Suprapubic skin (tissue), 4 donors: ENCODE measurements at regions not wholly inside any gene's neighbourhood (a gene's known extent, or its start where the extent isn't known, plus 50 kb on each side); places are given as distances from the start of the nearest gene placed in this dataset.

ENCODE experiments used
- DNase-seq, 2 donors: peaks; one replicate each; pipeline ENCODE4 v3.0.0-alpha.2; 2019; ENCODE audit warnings: low spot score in 2 of 2
- H3K27ac ChIP-seq: fragments of 200-600 bp; sonication (generic); one replicate; pipeline ENCODE4 v1.5.1; 2019
- H3K27me3 ChIP-seq: fragments of 200-600 bp; sonication (generic); one replicate; pipeline ENCODE4 v1.5.1; 2019
- H3K36me3 ChIP-seq: fragments of 200-600 bp; sonication (generic); one replicate; pipeline ENCODE4 v1.5.1; 2019
- H3K4me1 ChIP-seq: fragments of 200-600 bp; sonication (generic); one replicate; pipeline ENCODE4 v1.5.1; 2019
- H3K4me3 ChIP-seq: fragments of 200-600 bp; sonication (generic); one replicate; pipeline ENCODE4 v1.5.1; 2019; ENCODE audit warnings: mild to moderate bottlenecking
- H3K9me3 ChIP-seq: fragments of 200-600 bp; sonication (generic); one replicate; pipeline ENCODE4 v1.5.1; 2019
- CTCF ChIP-seq, 2 donors: fragments of 200-600 bp in 1 of 2; fragments of 450-650 bp in 1 of 2; sonication (generic) in 1 of 2; IDR thresholded peaks; one replicate each; pipeline ENCODE4 v1.5.1; 2016 to 2019; ENCODE audit warnings: antibody characterized with exemption in 2 of 2, mild to moderate bottlenecking in 1 of 2, moderate library complexity in 1 of 2
- EP300 ChIP-seq: sonication (generic); formaldehyde crosslinking; IDR thresholded peaks from one replicate; pipeline ENCODE4 v1.6.1; 2017; ENCODE audit warnings: antibody characterized with exemption
- POLR2A ChIP-seq, 2 donors: fragments of 450-650 bp; IDR thresholded peaks; one replicate each; pipeline ENCODE4 v1.6.1; 2017; ENCODE audit warnings: antibody characterized with exemption in 2 of 2, mild to moderate bottlenecking in 2 of 2, moderate library complexity in 2 of 2
- POLR2AphosphoS5 ChIP-seq, 3 donors: sonication (generic); formaldehyde crosslinking; IDR thresholded peaks; one replicate each; pipeline ENCODE4 v1.6.1; 2017; ENCODE audit warnings: antibody characterized with exemption in 3 of 3
- WGBS: methylation state at CpG from one replicate; pipeline ENCODE4 v1.1.5; 2018; 5-methylcytosine and 5-hydroxymethylcytosine counted together

GRCh38 chr22:19635644-19636043, 78.7 kb upstream of the SEPTIN5 start:
- H3K27me3 ChIP-seq, result peaks cover 2% of the 10 kb centered on the region
- H3K27ac ChIP-seq, result no peak overlapping the region
- no peaks in the 10 kb centered on the region for H3K4me1 ChIP-seq
- H3K4me3 ChIP-seq, result no peak overlapping the region
- H3K9me3 ChIP-seq, result no peaks in the 10 kb centered on the region
- DNase-seq, result peak in 1 of 2 donors; percentile 8
- 69% methylated on average over 3 of the region's 3 CpGs for WGBS
- TF ChIP-seq EP300 (no peak), POLR2A (IDR thresholded peaks at IDR 0.05) (no peak), POLR2AphosphoS5 (IDR thresholded peaks at IDR 0.05) (no peak), CTCF (IDR thresholded peaks at IDR 0.05) (no peak)
- no peaks in the 10 kb centered on the region for H3K36me3 ChIP-seq

DNA sequence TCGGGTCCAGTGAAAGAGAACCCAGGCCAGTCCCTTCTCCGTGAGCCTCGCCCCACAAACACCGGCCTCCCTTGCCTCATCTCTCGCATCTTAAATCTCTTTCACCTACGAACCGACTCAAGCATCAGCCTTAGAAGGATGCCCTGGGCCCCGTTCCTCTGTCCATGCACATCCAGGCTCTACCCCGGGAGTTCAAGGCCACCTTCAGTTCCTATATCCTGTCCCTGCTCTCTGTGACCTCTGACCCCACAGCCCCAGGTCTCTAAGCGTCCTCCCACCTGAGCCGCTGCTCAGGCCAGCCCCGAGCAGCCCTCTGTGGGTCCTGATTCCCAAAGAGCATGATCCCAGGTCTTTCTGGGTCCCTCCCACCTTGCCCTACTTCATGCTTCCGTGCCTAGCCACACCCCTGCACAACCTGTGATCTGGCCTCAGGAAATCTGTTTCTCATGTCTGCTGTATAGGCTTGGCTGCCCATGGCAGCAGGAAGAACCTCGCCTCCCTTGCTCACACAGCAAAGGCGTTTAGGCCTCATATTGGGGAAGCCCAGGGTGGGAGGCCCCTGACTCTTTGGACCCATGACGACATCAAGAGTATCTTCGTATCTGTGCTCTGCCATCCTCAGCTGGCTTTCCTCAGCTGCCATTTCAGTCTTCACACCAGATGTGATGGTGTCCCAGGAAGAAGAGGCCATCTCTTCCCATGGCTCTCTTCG, 77.5 kb upstream of the SEPTIN5 start:
- H3K36me3 ChIP-seq, result no peaks in the 10 kb centered on the region
- no peak overlapping the region for H3K27ac ChIP-seq
- H3K9me3 ChIP-seq, result no peaks in the 10 kb centered on the region
- WGBS, result 82% methylated on average over 15 of the region's 18 CpGs
- no peak overlapping the region for H3K4me3 ChIP-seq
- peak in 1 of 2 donors; percentile 62 for DNase-seq
- TF ChIP-seq POLR2A (IDR thresholded peaks at IDR 0.05), result no peak
- no peak for TF ChIP-seq POLR2AphosphoS5 (IDR thresholded peaks at IDR 0.05)
- TF ChIP-seq CTCF (IDR thresholded peaks at IDR 0.05), result no peak
- no peak for TF ChIP-seq EP300
- peaks cover 9% of the 10 kb centered on the region for H3K27me3 ChIP-seq
- H3K4me1 ChIP-seq, result peaks cover 5% of the 10 kb centered on the region

DNA sequence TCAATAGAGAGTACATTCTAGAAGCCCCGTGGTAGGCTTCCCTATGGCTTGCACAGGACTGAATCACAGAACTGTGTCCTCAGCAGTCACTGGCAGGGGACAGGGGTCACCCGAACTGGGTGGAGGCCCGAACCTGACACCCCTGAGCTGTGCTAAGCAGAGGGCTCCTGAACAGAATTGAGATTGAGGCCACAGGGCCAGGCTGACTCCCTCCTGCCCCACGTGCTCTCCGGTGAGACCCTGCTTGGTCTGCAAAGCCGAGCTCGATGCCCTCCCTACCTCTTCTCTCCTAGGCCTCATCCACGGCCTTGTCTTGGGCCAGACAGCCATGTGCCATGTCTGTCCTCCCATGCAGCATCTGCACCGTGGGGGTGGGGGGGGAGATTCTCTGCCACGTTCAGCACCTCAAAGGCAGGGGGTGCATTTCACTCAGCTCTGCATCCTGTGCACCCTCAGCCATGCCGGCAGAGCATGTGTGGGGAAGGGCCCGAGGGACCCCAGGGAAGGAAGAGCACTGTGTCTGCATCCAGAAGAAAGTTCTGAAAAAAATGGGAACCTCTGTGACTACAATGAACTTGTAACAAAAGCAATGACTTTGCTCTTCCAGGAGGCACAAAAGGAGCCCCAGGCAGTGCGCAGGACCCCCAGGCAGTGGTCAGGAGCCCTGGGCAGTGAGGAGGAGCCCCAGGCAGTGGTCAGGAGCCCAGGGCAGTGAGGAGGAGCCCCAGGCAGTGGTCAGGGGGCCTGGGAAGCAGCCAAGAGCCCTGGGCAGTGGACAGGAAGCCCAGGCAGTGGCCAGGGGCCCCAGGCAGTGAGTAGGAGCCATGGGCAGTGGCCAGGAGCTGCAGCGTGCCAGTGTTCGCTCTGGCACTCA, 76.7 kb upstream of the SEPTIN5 start:
- Histone ChIP-seq H3K4me3 (no peak overlapping the region), H3K27me3 (peaks cover 13% of the 10 kb centered on the region), H3K36me3 (no peaks in the 10 kb centered on the region), H3K27ac (no peak overlapping the region), H3K4me1 (peaks cover 5% of the 10 kb centered on the region), H3K9me3 (no peaks in the 10 kb centered on the region)
- TF ChIP-seq EP300 (no peak), CTCF (IDR thresholded peaks at IDR 0.05) (no peak), POLR2A (IDR thresholded peaks at IDR 0.05) (no peak), POLR2AphosphoS5 (IDR thresholded peaks at IDR 0.05) (no peak)
- DNase-seq, result peak in 1 of 2 donors; percentile 69
- WGBS, result 76% methylated on average over 8 of the region's 15 CpGs

DNA sequence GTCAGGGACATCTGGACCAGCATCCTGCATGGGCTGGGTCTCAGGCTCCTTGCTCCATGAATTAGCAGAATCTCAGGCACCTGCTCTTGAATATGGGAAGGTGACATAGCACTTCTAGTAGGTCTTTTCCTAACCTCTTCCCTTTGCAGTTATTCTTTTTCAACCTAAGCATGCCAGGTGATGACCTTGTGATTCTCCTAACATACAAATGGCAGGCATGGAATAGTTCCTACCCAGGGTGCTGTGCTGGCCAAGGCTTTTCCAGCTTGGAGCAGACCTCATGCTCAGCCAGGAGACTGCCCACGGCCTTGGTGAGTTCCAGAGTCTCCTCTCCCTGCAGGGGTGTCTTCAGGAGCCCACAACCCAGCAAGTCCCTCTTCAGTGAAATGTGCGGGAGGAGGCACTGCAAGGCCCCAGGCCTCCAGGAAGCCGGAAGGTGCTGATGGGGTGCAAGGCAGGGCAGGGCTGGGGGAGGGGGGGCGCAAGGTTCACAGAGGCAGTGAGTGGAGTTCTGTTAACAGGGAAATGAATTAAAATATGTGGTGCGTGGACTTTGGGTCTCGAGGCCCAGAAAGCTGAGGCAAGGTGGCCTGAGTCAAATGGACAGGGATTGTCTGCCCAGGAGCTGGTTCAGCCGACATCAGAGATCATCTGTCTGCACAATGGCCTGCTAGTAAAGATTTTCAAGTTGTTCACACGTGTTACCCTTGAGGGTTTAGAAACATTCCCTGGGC, 75.9 kb upstream of the SEPTIN5 start:
- no peak overlapping the region for H3K4me3 ChIP-seq
- WGBS, result 90% methylated on average over 7 of the region's 8 CpGs
- DNase-seq, result peak in 1 of 2 donors; percentile 24

More for the DNA sequence above, 75.9 kb upstream of the SEPTIN5 start:
- H3K27ac ChIP-seq, result no peak overlapping the region
- H3K9me3 ChIP-seq, result no peaks in the 10 kb centered on the region
- H3K4me1 ChIP-seq, result peaks cover 5% of the 10 kb centered on the region
- H3K36me3 ChIP-seq, result no peaks in the 10 kb centered on the region
- TF ChIP-seq EP300 (no peak), POLR2AphosphoS5 (IDR thresholded peaks at IDR 0.05) (no peak), CTCF (IDR thresholded peaks at IDR 0.05) (no peak), POLR2A (IDR thresholded peaks at IDR 0.05) (no peak)
- peaks cover 13% of the 10 kb centered on the region for H3K27me3 ChIP-seq
